GM19035 (cell line): ENCODE measurements at regions not wholly inside any gene's neighbourhood (a gene's known extent, or its start where the extent isn't known, plus 50 kb on each side); places are given as distances from the start of the nearest gene placed in this dataset.

ENCODE experiments used
- ATAC-seq: cut with Tn5 transposase; IDR thresholded peaks from one replicate; pipeline ENCODE4 v1.9.1; 2021; ENCODE audit not compliant: unreplicated experiment

- ATAC-seq: no peak
These were observed 289.0 kb downstream of the TLE3 start for GRCh38 chr15:69808756-69809155.

- no peak for ATAC-seq
These were observed 288.3 kb downstream of the TLE3 start for GRCh38 chr15:69809421-69809820.

GRCh38 chr15:69810431-69811354, 287.0 kb downstream of the TLE3 start:
- ATAC-seq: no peak

GRCh38 chr15:69812861-69813261, 284.9 kb downstream of the TLE3 start:
- no peak for ATAC-seq

- no peak for ATAC-seq
These were observed 283.8 kb downstream of the TLE3 start for GRCh38 chr15:69813881-69814280.

GRCh38 chr15:69814932-69815331, 282.8 kb downstream of the TLE3 start:
- ATAC-seq: no peak

GRCh38 chr15:69815793-69816192, 281.9 kb downstream of the TLE3 start:
- no peak for ATAC-seq

- ATAC-seq: no peak
These were observed 281.2 kb downstream of the TLE3 start for GRCh38 chr15:69816522-69816921.

GRCh38 chr15:69818529-69818928, 279.2 kb downstream of the TLE3 start:
- ATAC-seq: no peak

GRCh38 chr15:69819371-69819770, 278.3 kb downstream of the TLE3 start:
- ATAC-seq: no peak

GRCh38 chr15:69820819-69821218, 276.9 kb downstream of the TLE3 start:
- no peak for ATAC-seq

- no peak for ATAC-seq
These were observed 274.4 kb downstream of the TLE3 start for GRCh38 chr15:69823223-69823907.

GRCh38 chr15:69824075-69824876, 273.4 kb downstream of the TLE3 start:
- ATAC-seq: no peak

GRCh38 chr15:69824877-69825406, 272.8 kb downstream of the TLE3 start:
- no peak for ATAC-seq

- ATAC-seq: no peak
These were observed 271.5 kb downstream of the TLE3 start for GRCh38 chr15:69825941-69826818.

GRCh38 chr15:69826819-69827175, 270.9 kb downstream of the TLE3 start:
- no peak for ATAC-seq

GRCh38 chr15:69827751-69828150, 270.0 kb downstream of the TLE3 start:
- ATAC-seq: no peak

GRCh38 chr15:69828181-69828828, 269.4 kb downstream of the TLE3 start:
- ATAC-seq: no peak

GRCh38 chr15:69829974-69830373, 267.7 kb downstream of the TLE3 start:
- ATAC-seq: no peak

- ATAC-seq: no peak
These were observed 267.3 kb downstream of the TLE3 start for GRCh38 chr15:69830430-69830829.
